GM12864 (cell line): ENCODE measurements at regions not wholly inside any gene's neighbourhood (a gene's known extent, or its start where the extent isn't known, plus 50 kb on each side); places are given as distances from the start of the nearest gene placed in this dataset.

ENCODE experiments used
- DNase-seq: peaks from one replicate; pipeline ENCODE4 v3.0.0-alpha.2; 2011; ENCODE audit warnings: low read depth
- H3K4me3 ChIP-seq: 2 replicates; pipeline ENCODE4 v1.5.1; 2011; ENCODE audit warnings: mild to moderate bottlenecking, low read depth, low read length, control low read depth
- TF ChIP-seq, protein P1 (sequence below): IDR thresholded peaks from 2 replicates; pipeline ENCODE4 v1.5.1; 2011; ENCODE audit warnings: low read depth, mild to moderate bottlenecking, moderate library complexity, low read length, control low read depth, inconsistent platforms; ENCODE audit errors: missing control alignments

DNA sequence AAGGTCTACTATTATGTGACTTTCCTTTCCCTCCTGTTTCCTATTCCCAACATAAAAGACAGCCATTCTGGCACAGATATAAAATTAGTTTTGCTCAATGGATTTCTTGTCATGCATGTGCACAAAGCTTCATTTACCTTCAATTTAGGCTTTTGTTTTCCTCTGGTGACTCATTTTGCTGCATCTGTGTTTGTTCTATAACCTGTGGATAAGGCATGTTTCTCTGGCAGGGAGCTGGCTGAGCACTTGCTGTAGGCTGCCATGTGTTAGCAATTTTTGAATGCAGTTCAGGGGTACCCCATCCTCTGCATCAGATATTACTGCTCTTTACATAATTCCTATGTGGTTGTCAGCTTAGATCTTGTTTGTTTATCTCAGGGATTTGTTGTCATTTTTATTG is 202.8 kb upstream of the GRID2 start:
- no peak overlapping the region for H3K4me3 ChIP-seq
- DNase-seq = no peak
- TF ChIP-seq, protein P1, sequence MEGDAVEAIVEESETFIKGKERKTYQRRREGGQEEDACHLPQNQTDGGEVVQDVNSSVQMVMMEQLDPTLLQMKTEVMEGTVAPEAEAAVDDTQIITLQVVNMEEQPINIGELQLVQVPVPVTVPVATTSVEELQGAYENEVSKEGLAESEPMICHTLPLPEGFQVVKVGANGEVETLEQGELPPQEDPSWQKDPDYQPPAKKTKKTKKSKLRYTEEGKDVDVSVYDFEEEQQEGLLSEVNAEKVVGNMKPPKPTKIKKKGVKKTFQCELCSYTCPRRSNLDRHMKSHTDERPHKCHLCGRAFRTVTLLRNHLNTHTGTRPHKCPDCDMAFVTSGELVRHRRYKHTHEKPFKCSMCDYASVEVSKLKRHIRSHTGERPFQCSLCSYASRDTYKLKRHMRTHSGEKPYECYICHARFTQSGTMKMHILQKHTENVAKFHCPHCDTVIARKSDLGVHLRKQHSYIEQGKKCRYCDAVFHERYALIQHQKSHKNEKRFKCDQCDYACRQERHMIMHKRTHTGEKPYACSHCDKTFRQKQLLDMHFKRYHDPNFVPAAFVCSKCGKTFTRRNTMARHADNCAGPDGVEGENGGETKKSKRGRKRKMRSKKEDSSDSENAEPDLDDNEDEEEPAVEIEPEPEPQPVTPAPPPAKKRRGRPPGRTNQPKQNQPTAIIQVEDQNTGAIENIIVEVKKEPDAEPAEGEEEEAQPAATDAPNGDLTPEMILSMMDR = no peak

DNA sequence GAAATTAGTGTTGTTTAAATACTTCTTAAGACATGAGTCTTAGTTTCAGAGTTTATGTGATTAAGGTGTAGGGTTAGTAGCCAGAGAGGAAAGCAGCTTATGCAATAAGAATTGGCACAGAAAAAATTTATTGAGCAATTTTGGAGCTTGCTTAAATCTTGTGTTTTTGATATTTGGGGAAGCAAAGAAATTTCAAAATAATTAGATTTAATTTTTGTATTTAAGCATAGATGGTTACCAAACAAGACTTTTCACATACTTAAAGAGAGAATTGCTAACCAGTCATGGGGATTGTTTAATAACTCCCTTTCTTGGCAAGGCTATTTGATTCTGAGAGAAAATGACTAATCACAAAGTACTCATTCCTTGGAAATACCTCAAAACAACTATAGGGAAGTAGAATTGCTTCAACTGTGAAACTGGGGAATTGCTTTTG is 202.0 kb upstream of the GRID2 start:
- H3K4me3 ChIP-seq = no peak overlapping the region
- DNase-seq = no peak
- TF ChIP-seq, protein P1 = no peak

DNA sequence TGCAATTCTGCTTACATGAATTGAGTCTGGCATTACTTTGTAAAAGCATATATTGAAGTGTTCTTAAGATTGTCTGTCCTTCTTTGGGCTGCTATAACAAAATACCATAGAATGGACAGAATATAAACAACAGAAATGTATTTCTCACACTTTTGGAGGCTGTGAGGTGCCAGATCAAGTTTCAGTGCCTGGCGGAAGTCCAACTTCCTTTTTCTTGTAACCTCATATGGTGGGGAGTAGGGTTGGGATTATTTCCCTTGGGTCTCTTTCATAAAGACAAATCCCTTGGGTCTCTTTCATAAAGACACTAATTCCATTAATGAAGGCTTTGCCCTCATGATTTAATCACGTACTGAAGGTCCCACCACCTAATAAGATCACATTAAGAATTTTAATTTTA is 199.3 kb upstream of the GRID2 start:
- TF ChIP-seq, protein P1 = no peak
- DNase-seq = no peak
- H3K4me3 ChIP-seq = no peak overlapping the region

DNA sequence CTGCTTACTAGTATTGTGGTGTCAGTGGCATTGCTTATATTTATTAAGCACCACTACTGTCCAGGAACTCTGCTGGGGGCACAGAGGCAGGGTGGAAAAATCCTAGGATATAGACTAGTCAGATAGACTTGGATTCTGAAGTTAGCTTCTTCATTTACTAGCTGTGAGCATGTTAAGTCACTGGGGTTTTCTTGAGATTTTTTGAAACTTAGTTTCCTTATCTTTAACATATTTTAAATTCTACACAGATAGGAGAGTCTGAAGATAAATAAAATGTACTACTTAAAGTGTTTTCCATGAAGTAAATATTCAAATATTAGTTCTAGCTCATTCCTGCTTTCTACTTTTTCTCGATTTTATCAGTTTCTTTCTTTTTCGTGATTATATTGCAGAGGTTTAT is 196.9 kb upstream of the GRID2 start:
- DNase-seq = no peak
- TF ChIP-seq, protein P1 = no peak
- H3K4me3 ChIP-seq = no peak overlapping the region

DNA sequence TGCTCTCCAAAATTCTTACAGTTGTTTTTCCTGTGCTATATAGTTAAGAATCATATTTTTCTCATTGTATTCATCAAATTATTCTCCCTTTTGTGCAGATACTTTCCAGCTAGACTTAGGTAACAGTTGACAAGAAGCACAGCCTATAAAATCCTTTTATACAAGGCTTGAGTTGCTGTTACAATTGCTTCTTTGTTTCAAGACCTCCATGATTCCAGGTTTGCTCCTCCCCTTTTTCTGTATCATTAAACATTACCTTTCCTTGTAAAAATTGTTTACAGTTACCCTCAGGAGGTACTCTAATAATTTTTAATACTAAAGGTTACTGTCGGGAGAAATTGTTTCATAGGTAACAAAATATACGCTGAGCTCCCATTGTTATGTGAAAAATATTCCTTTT is 192.3 kb upstream of the GRID2 start:
- TF ChIP-seq, protein P1 = no peak
- H3K4me3 ChIP-seq = no peak overlapping the region
- no peak for DNase-seq

DNA sequence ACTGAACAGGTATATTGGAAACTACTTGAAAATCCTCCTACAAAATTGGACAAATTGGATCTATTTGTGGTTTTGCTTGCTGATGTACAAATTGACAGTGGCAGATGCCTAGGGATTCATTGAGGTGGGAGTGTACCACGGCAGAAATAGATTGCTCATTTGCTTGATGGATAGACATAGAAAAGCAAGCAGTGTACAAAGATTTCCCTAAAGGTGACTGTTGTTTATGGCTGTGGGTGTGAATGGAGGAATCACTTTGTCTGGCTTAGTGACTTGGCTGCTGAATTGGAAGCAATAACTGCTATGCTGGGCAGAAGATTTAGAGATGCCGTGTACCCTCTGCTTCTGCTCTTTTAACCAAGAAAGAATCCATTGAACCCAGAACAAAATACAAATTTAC is 191.0 kb upstream of the GRID2 start:
- TF ChIP-seq, protein P1 = no peak
- DNase-seq = no peak
- H3K4me3 ChIP-seq = no peak overlapping the region

DNA sequence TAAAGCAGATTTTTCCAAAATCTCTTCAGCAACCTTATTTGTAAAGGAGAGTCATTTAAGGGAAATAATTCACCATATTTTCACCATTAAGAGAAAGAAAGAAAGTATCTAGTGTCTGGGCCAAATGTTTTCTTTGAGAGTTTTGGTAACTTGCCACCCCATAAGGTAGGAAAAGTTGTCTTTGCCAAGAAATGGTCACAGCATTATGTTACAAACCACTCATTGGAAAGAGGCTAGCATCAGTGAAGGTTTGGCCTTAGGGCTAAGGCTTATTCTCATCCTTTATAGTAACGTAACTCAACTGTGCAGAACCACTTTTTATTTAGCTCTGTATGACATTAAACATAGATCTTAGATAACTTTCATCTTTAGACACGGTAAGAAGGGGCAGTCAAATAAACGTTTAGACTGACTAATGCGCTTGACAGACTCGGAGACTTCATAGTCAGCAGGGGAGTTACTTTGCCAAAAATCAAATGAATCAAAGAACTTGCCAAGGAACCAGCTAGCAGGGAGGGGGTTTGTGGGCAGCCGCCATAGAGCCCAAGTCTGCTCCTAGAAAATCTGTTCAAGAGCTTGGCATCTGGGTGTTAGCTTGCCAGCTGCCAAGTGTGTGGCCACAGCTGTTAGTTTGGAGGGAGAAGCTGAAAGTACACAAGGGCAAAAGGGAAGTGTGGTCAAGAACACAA is 182.8 kb upstream of the GRID2 start:
- TF ChIP-seq, protein P1 = no peak
- no peak overlapping the region for H3K4me3 ChIP-seq
- no peak for DNase-seq
